ENCODE measurements at regions not wholly inside any gene's neighbourhood (a gene's known extent, or its start where the extent isn't known, plus 50 kb on each side); places are given as distances from the start of the nearest gene placed in this dataset.
"Not testable (repeated sequence)": the region's sequence is repeated elsewhere in the genome, so short reads cannot be mapped to it uniquely, and the experiment has no call there.

GRCh38 chrX:108914791-108915190 lies 178.4 kb upstream of the IRS4 start:
- no peak for TF ChIP-seq CTCF (IDR thresholded peaks at IDR 0.05; ENCODE audit: control insufficient read depth, insufficient read depth, low read depth, low read length, missing control alignments)
- DNase-seq (ENCODE audit: low read depth), result no peak
- no peak overlapping the region for H3K4me3 ChIP-seq (ENCODE audit: control insufficient read depth, low read depth, low read length)

DNA sequence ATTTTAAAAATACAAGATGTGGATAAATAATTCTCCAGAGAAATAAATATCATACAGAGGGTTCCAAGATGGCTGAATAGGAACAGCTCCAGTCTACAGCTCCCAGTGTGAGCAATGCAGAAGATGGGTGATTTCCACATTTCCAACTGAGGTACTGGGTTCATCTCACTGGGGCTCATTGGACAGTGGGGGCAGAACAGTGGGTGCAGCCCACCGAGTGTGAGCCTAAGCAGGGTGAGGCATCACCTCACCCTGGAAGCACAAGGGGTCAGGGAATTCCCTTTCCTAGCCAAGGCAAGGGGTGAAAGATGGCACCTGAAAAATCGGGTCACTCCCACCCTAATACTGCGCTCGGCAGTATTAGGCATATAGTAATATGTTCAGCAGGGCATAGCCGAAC lies 167.5 kb upstream of the IRS4 start:
- H3K4me3 ChIP-seq (ENCODE audit: control insufficient read depth, low read depth, low read length); DNase-seq (ENCODE audit: low read depth): not testable (repeated sequence)

DNA sequence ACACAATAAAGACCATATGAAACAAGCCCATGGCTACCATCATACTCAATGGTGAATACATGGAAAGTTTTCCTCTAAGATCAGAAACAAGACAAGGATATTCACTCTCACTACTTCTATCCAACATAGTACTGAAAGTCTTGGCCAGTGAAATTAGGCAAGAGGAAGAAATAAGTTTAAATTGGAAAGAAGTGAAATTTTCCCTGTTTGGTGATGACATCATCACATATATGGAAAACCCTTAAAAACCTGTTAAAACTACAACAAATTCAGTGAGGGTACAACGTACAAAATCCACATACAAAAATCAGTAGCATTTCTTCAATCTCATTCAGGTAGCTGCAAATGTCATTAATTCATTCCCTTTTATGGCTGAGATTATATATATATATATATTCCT lies 164.0 kb upstream of the IRS4 start:
- no peak for TF ChIP-seq CTCF (IDR thresholded peaks at IDR 0.05; ENCODE audit: control insufficient read depth, insufficient read depth, low read depth, low read length, missing control alignments)
- H3K4me3 ChIP-seq (ENCODE audit: control insufficient read depth, low read depth, low read length), result no peak overlapping the region
- no peak for DNase-seq (ENCODE audit: low read depth)

GRCh38 chrX:108896349-108896748 lies 160.0 kb upstream of the IRS4 start:
- H3K4me3 ChIP-seq (ENCODE audit: control insufficient read depth, low read depth, low read length); DNase-seq (ENCODE audit: low read depth): not testable (repeated sequence)

DNA sequence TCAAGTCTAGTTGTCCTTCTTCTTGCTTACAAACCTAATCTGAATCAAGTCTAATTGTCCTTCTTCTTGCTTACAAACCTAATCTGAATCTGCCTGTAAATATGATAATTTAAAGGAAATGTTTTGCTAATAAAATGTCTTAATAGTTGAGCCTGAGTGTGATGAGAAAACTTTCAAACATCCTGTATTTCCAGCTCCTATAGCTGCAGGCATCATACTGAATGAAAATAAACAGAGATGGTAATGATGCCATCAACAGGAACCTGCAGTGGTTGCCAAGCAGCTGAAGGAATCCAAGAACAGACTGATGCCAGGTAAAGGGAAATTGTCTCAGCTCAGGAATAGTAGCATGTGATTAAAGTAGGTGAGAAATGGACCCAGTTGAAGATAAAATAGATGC lies 156.1 kb upstream of the IRS4 start:
- H3K4me3 ChIP-seq (ENCODE audit: control insufficient read depth, low read depth, low read length), result no peak overlapping the region
- TF ChIP-seq CTCF (IDR thresholded peaks at IDR 0.05; ENCODE audit: control insufficient read depth, insufficient read depth, low read depth, low read length, missing control alignments), result no peak
- DNase-seq (ENCODE audit: low read depth), result no peak

GRCh38 chrX:108875548-108875947 lies 139.2 kb upstream of the IRS4 start:
- TF ChIP-seq CTCF (IDR thresholded peaks at IDR 0.05; ENCODE audit: control insufficient read depth, insufficient read depth, low read depth, low read length, missing control alignments), result no peak
- no peak overlapping the region for H3K4me3 ChIP-seq (ENCODE audit: control insufficient read depth, low read depth, low read length)
- no peak for DNase-seq (ENCODE audit: low read depth)

DNA sequence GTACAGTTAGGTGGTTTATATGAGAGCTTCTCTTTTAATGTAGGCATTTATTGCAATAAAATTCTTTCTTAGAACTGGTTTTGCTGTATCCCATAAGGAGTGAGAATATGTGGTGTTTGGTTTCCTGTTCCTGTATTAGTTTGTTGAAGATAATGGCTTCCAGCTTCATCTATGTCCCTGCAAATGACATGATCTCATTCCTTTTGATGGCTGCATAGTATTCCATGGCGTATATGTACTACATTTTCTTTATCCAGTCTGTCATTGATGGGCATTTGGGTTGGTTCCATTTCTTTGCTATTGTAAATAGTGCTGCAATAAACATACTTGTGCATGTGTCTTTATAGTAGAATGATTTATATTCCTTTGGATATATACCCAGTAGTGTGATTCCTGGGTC lies 106.7 kb upstream of the IRS4 start:
- not testable (repeated sequence) for H3K4me3 ChIP-seq (ENCODE audit: control insufficient read depth, low read depth, low read length)

DNA sequence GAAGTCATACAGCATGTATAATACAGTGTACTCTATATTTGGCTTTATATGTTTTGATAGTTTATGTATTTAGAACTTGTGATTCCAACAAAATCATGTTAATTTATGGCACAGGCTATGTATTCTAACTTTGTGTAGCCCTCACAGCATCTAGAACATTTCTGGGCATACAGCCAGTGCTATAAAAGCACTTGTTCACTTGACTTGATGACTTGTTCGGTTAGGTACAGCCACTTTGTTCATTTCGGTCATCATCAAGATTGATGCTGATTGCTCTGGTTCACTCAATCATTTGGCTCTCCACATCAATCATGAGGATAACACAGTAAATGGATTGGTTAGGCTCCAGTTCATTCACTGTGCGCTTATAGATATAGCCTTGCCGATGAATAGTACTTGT lies 97.6 kb upstream of the IRS4 start:
- H3K4me3 ChIP-seq (ENCODE audit: control insufficient read depth, low read depth, low read length), result no peak overlapping the region
- no peak for TF ChIP-seq CTCF (IDR thresholded peaks at IDR 0.05; ENCODE audit: control insufficient read depth, insufficient read depth, low read depth, low read length, missing control alignments)
- DNase-seq (ENCODE audit: low read depth), result no peak

More for the DNA sequence above, 106.7 kb upstream of the IRS4 start:
- not testable (repeated sequence) for DNase-seq (ENCODE audit: low read depth)
